Vagina (tissue), 2 donors: ENCODE measurements at regions not wholly inside any gene's neighbourhood (a gene's known extent, or its start where the extent isn't known, plus 50 kb on each side); places are given as distances from the start of the nearest gene placed in this dataset.

Experiments used
- CTCF ChIP-seq, 3 experiments: fragments of 450-650 bp in 2 of 3; fragments of 200-600 bp in 1 of 3; sonication (generic) in 1 of 3; IDR thresholded peaks; one replicate each; pipeline ENCODE4 v1.5.1; 2017 to 2019; ENCODE audit warnings: antibody characterized with exemption in 3 of 3, mild to moderate bottlenecking in 2 of 3, moderate library complexity in 2 of 3
- POLR2A ChIP-seq, 2 donors: fragments of 450-650 bp; IDR thresholded peaks; one replicate each; pipeline ENCODE4 v1.6.1; 2017; ENCODE audit warnings: antibody characterized with exemption in 2 of 2, mild to moderate bottlenecking in 2 of 2, moderate library complexity in 2 of 2

- no peak for TF ChIP-seq CTCF (IDR thresholded peaks at IDR 0.05)
- no peak for TF ChIP-seq POLR2A (IDR thresholded peaks at IDR 0.05)
Measured at GRCh38 chr10:78752708-78753107, 316.1 kb upstream of the ZMIZ1 start.
